ENCODE measurements at regions not wholly inside any gene's neighbourhood (a gene's known extent, or its start where the extent isn't known, plus 50 kb on each side); places are given as distances from the start of the nearest gene placed in this dataset.

- H2AFZ ChIP-seq (ENCODE audit: low read depth): no peak overlapping the region
- H3K4me1 ChIP-seq (ENCODE audit: low read depth, poor library complexity, severe bottlenecking): no peaks in the 10 kb centered on the region
- H3K4me3 ChIP-seq (IDR thresholded peaks at IDR 0.05; ENCODE audit: insufficient read depth, low read depth, low read length): no peak overlapping the region
- no peaks in the 10 kb centered on the region for H3K79me2 ChIP-seq (ENCODE audit: insufficient read depth, low read depth)
- H3K36me3 ChIP-seq (ENCODE audit: insufficient read depth): no peaks in the 10 kb centered on the region
- no peaks in the 10 kb centered on the region for H4K20me1 ChIP-seq (ENCODE audit: insufficient read depth)
- no peak overlapping the region for H3K9ac ChIP-seq
- no peak overlapping the region for H3K27ac ChIP-seq
- TF ChIP-seq CTCF (conservative IDR thresholded peaks at IDR 0.05; ENCODE audit: low read depth, low read length): no peak
- H3K27me3 ChIP-seq (ENCODE audit: insufficient read depth, low read depth): no peaks in the 10 kb centered on the region
- no peak overlapping the region for H3K4me2 ChIP-seq
Measured at GRCh38 chrX:27008486-27008885, 454.7 kb downstream of the PPP4R3C start.

- TF ChIP-seq CTCF (conservative IDR thresholded peaks at IDR 0.05; ENCODE audit: low read depth, low read length): no peak
- H3K27me3 ChIP-seq (ENCODE audit: insufficient read depth, low read depth): no peaks in the 10 kb centered on the region
- no peaks in the 10 kb centered on the region for H4K20me1 ChIP-seq (ENCODE audit: insufficient read depth)
- H3K9ac ChIP-seq: no peak overlapping the region
- H3K4me2 ChIP-seq: no peak overlapping the region
- no peak overlapping the region for H2AFZ ChIP-seq (ENCODE audit: low read depth)
- no peak overlapping the region for H3K27ac ChIP-seq
- no peak overlapping the region for H3K4me3 ChIP-seq (IDR thresholded peaks at IDR 0.05; ENCODE audit: insufficient read depth, low read depth, low read length)
- no peaks in the 10 kb centered on the region for H3K4me1 ChIP-seq (ENCODE audit: low read depth, poor library complexity, severe bottlenecking)
- no peaks in the 10 kb centered on the region for H3K36me3 ChIP-seq (ENCODE audit: insufficient read depth)
- no peaks in the 10 kb centered on the region for H3K79me2 ChIP-seq (ENCODE audit: insufficient read depth, low read depth)
Measured at GRCh38 chrX:26999634-27000033, 463.5 kb downstream of the PPP4R3C start.

GRCh38 chrX:26958261-26958660 lies 504.9 kb downstream of the PPP4R3C start:
- no peaks in the 10 kb centered on the region for H3K36me3 ChIP-seq (ENCODE audit: insufficient read depth)
- no peak overlapping the region for H3K27ac ChIP-seq
- H3K4me1 ChIP-seq (ENCODE audit: low read depth, poor library complexity, severe bottlenecking): no peaks in the 10 kb centered on the region
- H2AFZ ChIP-seq (ENCODE audit: low read depth): no peak overlapping the region
- no peaks in the 10 kb centered on the region for H3K79me2 ChIP-seq (ENCODE audit: insufficient read depth, low read depth)
- no peaks in the 10 kb centered on the region for H3K27me3 ChIP-seq (ENCODE audit: insufficient read depth, low read depth)
- H4K20me1 ChIP-seq (ENCODE audit: insufficient read depth): no peaks in the 10 kb centered on the region
- H3K9ac ChIP-seq: no peak overlapping the region
- TF ChIP-seq CTCF (conservative IDR thresholded peaks at IDR 0.05; ENCODE audit: low read depth, low read length): no peak
- no peak overlapping the region for H3K4me2 ChIP-seq
- H3K4me3 ChIP-seq (IDR thresholded peaks at IDR 0.05; ENCODE audit: insufficient read depth, low read depth, low read length): no peak overlapping the region

- Histone ChIP-seq H3K4me2 (no peak overlapping the region), H3K9ac (no peak overlapping the region), H3K4me3 (IDR thresholded peaks at IDR 0.05; ENCODE audit: insufficient read depth, low read depth, low read length) (no peak overlapping the region), H3K79me2 (ENCODE audit: insufficient read depth, low read depth) (no peaks in the 10 kb centered on the region), H3K4me1 (ENCODE audit: low read depth, poor library complexity, severe bottlenecking) (no peaks in the 10 kb centered on the region), H4K20me1 (ENCODE audit: insufficient read depth) (no peaks in the 10 kb centered on the region), H3K27ac (no peak overlapping the region), H3K36me3 (ENCODE audit: insufficient read depth) (no peaks in the 10 kb centered on the region), H2AFZ (ENCODE audit: low read depth) (no peak overlapping the region), H3K27me3 (ENCODE audit: insufficient read depth, low read depth) (no peaks in the 10 kb centered on the region)
- no peak for TF ChIP-seq CTCF (conservative IDR thresholded peaks at IDR 0.05; ENCODE audit: low read depth, low read length)
Measured at GRCh38 chrX:26954029-26954428, 509.1 kb downstream of the PPP4R3C start.

GRCh38 chrX:26952213-26952612 lies 510.9 kb downstream of the PPP4R3C start:
- H3K36me3 ChIP-seq (ENCODE audit: insufficient read depth): no peaks in the 10 kb centered on the region
- no peak overlapping the region for H3K27ac ChIP-seq
- no peak for TF ChIP-seq CTCF (conservative IDR thresholded peaks at IDR 0.05; ENCODE audit: low read depth, low read length)
- H3K79me2 ChIP-seq (ENCODE audit: insufficient read depth, low read depth): no peaks in the 10 kb centered on the region
- no peaks in the 10 kb centered on the region for H3K27me3 ChIP-seq (ENCODE audit: insufficient read depth, low read depth)
- no peaks in the 10 kb centered on the region for H3K4me1 ChIP-seq (ENCODE audit: low read depth, poor library complexity, severe bottlenecking)
- H4K20me1 ChIP-seq (ENCODE audit: insufficient read depth): no peaks in the 10 kb centered on the region
- H3K4me3 ChIP-seq (IDR thresholded peaks at IDR 0.05; ENCODE audit: insufficient read depth, low read depth, low read length): no peak overlapping the region
- no peak overlapping the region for H3K4me2 ChIP-seq
- H3K9ac ChIP-seq: no peak overlapping the region
- no peak overlapping the region for H2AFZ ChIP-seq (ENCODE audit: low read depth)
